Kidney epithelial cell (primary cell): ENCODE measurements at regions not wholly inside any gene's neighbourhood (a gene's known extent, or its start where the extent isn't known, plus 50 kb on each side); places are given as distances from the start of the nearest gene placed in this dataset.

Source experiments
- DNase-seq: peaks from one replicate; pipeline ENCODE4 v3.0.0-alpha.2; 2010; ENCODE audit warnings: low read depth
- H3K27me3 ChIP-seq: 2 replicates; pipeline ENCODE4 v1.6.0; 2011; ENCODE audit warnings: low read length; ENCODE audit not compliant: control insufficient read depth, insufficient read depth
- H3K36me3 ChIP-seq: 2 replicates; pipeline ENCODE4 v1.5.1; 2011; ENCODE audit warnings: low read length; ENCODE audit not compliant: control insufficient read depth, insufficient read depth
- H3K4me3 ChIP-seq: 2 replicates; pipeline ENCODE4 v1.5.1; 2011; ENCODE audit warnings: low read depth, mild to moderate bottlenecking, control low read depth, low read length
- CTCF ChIP-seq: IDR thresholded peaks from 2 replicates; pipeline ENCODE4 v1.5.1; 2011; ENCODE audit warnings: mild to moderate bottlenecking, moderate library complexity, low read length, control low read depth, inconsistent platforms; ENCODE audit not compliant: insufficient read depth, poor library complexity, severe bottlenecking

DNA sequence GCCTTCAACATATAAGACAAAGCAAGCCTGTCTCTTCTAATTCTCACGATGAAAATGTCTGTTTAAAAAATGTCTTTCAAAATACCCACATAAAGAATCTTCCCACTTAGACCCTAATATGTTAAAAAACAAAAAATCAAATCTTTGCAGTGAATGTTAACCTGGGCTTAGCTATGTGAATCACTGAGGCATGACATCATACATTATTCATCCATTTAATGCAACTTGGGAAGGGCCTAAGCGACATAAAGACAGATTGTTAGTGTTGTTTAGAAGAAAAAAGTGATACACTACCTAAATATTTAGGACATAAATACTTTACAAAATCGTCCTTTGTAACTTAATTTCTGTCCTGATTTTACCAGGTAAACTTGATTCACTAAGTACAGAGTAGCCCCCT is 648.5 kb upstream of the NRP1 start:
- Histone ChIP-seq H3K36me3 (no peaks in the 10 kb centered on the region), H3K27me3 (no peaks in the 10 kb centered on the region), H3K4me3 (no peak overlapping the region)
- no peak for DNase-seq
- no peak for TF ChIP-seq CTCF

DNA sequence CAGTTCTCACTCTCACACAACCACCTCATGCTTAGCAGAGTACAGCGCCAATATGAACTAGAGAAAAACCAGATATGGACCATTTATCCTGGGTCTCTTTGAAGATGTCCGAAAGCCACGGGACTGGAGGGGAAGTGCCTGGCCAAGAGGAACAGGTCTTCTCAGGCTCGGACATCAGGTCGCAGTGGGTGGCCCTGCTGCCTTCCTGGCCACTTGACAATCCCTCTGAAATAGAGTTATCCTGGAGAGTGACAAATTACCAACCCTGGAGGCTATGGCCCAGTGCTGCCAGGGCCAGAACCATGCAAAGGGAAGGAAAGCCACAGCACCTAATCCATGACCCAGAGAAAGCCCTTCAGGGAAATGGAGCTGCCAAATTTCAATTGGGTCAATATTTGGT is 646.8 kb upstream of the NRP1 start:
- no peak for DNase-seq
- Histone ChIP-seq H3K36me3 (no peaks in the 10 kb centered on the region), H3K4me3 (no peak overlapping the region), H3K27me3 (no peaks in the 10 kb centered on the region)
- TF ChIP-seq CTCF, result no peak

GRCh38 chr10:33979195-33979594 is 644.7 kb upstream of the NRP1 start:
- H3K4me3 ChIP-seq, result no peak overlapping the region
- H3K27me3 ChIP-seq, result no peaks in the 10 kb centered on the region
- TF ChIP-seq CTCF, result no peak
- no peak for DNase-seq
- no peaks in the 10 kb centered on the region for H3K36me3 ChIP-seq

DNA sequence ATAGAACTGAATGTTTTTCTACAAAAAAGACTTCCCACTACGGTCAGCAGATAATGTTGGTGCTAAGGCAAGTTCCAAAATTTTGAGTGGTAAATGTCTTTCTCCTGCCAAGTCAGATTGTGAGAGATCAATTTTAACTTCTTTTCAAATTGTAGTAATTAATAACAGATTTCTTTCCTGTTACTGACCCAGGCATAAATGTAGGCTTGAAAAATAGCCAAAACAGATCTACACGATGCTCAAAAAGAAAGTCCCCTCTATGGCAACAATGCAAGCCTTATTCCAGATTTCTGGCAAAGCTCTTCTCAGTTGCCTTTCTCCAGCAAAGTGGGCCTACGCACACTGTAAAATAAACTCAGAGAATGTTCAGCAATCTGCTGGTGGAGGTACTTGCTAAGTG is 641.0 kb upstream of the NRP1 start:
- Histone ChIP-seq H3K36me3 (no peaks in the 10 kb centered on the region), H3K27me3 (no peaks in the 10 kb centered on the region), H3K4me3 (no peak overlapping the region)
- no peak for DNase-seq
- no peak for TF ChIP-seq CTCF

DNA sequence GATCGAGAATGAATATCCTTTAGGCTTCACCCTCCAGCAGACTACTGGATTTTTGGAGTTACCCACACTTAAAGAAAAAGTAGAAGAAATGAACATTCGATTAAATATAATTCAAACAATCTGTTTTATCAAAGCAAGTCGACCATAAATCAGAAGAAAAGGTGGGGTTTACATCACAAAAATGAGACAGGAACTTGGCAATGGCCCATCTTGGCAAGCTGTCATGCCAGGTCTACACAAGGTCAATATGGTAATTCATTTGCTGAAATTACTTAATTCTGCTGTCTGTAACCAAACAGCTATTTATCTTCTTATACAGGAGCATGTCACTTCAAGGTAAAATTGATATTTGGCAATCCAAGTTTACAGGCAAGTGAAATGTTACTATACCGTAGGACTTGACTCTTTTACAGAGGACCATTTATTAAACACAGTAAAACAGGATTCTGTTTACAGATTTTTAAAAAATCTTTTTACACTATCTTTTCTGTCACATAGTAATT is 640.6 kb upstream of the NRP1 start:
- no peaks in the 10 kb centered on the region for H3K36me3 ChIP-seq
- H3K27me3 ChIP-seq, result no peaks in the 10 kb centered on the region
- H3K4me3 ChIP-seq, result no peak overlapping the region
- no peak for DNase-seq
- TF ChIP-seq CTCF, result no peak

- Histone ChIP-seq H3K27me3 (no peaks in the 10 kb centered on the region), H3K36me3 (no peaks in the 10 kb centered on the region), H3K4me3 (no peak overlapping the region)
- TF ChIP-seq CTCF, result no peak
- no peak for DNase-seq
Observed at GRCh38 chr10:33968983-33969382, 634.5 kb upstream of the NRP1 start.
